ENCODE measurements at regions not wholly inside any gene's neighbourhood (a gene's known extent, or its start where the extent isn't known, plus 50 kb on each side); places are given as distances from the start of the nearest gene placed in this dataset.
"Not testable (repeated sequence)": the region's sequence is repeated elsewhere in the genome, so short reads cannot be mapped to it uniquely, and the experiment has no call there.

- not testable (repeated sequence) for ATAC-seq
Observed at GRCh38 chr6:104676679-104677078, 183.0 kb downstream of the HACE1 start.

GRCh38 chr6:104675161-104675560, 184.6 kb downstream of the HACE1 start:
- ATAC-seq = not testable (repeated sequence)

GRCh38 chr6:104673078-104673477, 186.6 kb downstream of the HACE1 start:
- ATAC-seq = not testable (repeated sequence)

GRCh38 chr6:104671591-104671891, 188.2 kb downstream of the HACE1 start:
- not testable (repeated sequence) for ATAC-seq

- not testable (repeated sequence) for ATAC-seq
Observed at GRCh38 chr6:104670834-104671590, 188.7 kb downstream of the HACE1 start.

- no peak for ATAC-seq
Observed at GRCh38 chr6:104669483-104669882, 190.2 kb downstream of the HACE1 start.

- no peak for ATAC-seq
Observed at GRCh38 chr6:104656235-104656634, 203.5 kb downstream of the HACE1 start.

- ATAC-seq = no peak
Observed at GRCh38 chr6:104653781-104654180, 205.9 kb downstream of the HACE1 start.

GRCh38 chr6:104648347-104648746, 211.4 kb downstream of the HACE1 start:
- ATAC-seq = no peak

GRCh38 chr6:104644848-104645247, 214.9 kb downstream of the HACE1 start:
- ATAC-seq = no peak

GRCh38 chr6:104642871-104643270, 216.8 kb downstream of the HACE1 start:
- no peak for ATAC-seq

GRCh38 chr6:104640761-104641160, 219.0 kb downstream of the HACE1 start:
- ATAC-seq = no peak

GRCh38 chr6:104640150-104640700, 219.5 kb downstream of the HACE1 start:
- ATAC-seq = no peak

- no peak for ATAC-seq
Observed at GRCh38 chr6:104639668-104640067, 220.1 kb downstream of the HACE1 start.

GRCh38 chr6:104638841-104639290, 220.9 kb downstream of the HACE1 start:
- peak; percentile 45 for ATAC-seq

- no peak for ATAC-seq
Observed at GRCh38 chr6:104633125-104633524, 226.6 kb downstream of the HACE1 start.

- ATAC-seq = no peak
Observed at GRCh38 chr6:104632588-104632987, 227.1 kb downstream of the HACE1 start.

- ATAC-seq = no peak
Observed at GRCh38 chr6:104630955-104631354, 228.8 kb downstream of the HACE1 start.

- no peak for ATAC-seq
Observed at GRCh38 chr6:104630522-104630921, 229.2 kb downstream of the HACE1 start.

GRCh38 chr6:104629826-104630225, 229.9 kb downstream of the HACE1 start:
- ATAC-seq = no peak

- ATAC-seq = peak; percentile 100
Observed at GRCh38 chr6:104625536-104625935, 234.2 kb downstream of the HACE1 start.

- no peak for ATAC-seq
Observed at GRCh38 chr6:104623052-104623690, 236.5 kb downstream of the HACE1 start.

- ATAC-seq = no peak
Observed at GRCh38 chr6:104621396-104621795, 238.3 kb downstream of the HACE1 start.

GRCh38 chr6:104617591-104617990, 242.1 kb downstream of the HACE1 start:
- no peak for ATAC-seq

Measured in esophagus mucosa (tissue), 1 donor.